Transverse colon (tissue), 4 donors: ENCODE measurements at regions not wholly inside any gene's neighbourhood (a gene's known extent, or its start where the extent isn't known, plus 50 kb on each side); places are given as distances from the start of the nearest gene placed in this dataset.
"Not testable (repeated sequence)": the region's sequence is repeated elsewhere in the genome, so short reads cannot be mapped to it uniquely, and the experiment has no call there.

Experiments used
- CTCF ChIP-seq, 5 experiments: fragments of 200-600 bp in 3 of 5; fragments of 450-650 bp in 2 of 5; sonication (generic) in 3 of 5; IDR thresholded peaks; 1 replicate in 2 of 5; 2 replicates in 3 of 5; pipeline ENCODE4 v1.5.1; 2016 to 2017; ENCODE audit warnings: antibody characterized with exemption in 5 of 5, inconsistent platforms in 3 of 5, mild to moderate bottlenecking in 2 of 5, moderate library complexity in 1 of 5
- EP300 ChIP-seq: sonication (generic); formaldehyde crosslinking; IDR thresholded peaks from one replicate; pipeline ENCODE4 v1.6.1; 2017; ENCODE audit warnings: antibody characterized with exemption, low read depth
- POLR2A ChIP-seq: fragments of 450-650 bp; IDR thresholded peaks from one replicate; pipeline ENCODE4 v1.6.1; 2016; ENCODE audit warnings: antibody characterized with exemption, mild to moderate bottlenecking, moderate library complexity
- POLR2AphosphoS5 ChIP-seq, 3 donors: sonication (generic); formaldehyde crosslinking; IDR thresholded peaks; one replicate each; pipeline ENCODE4 v1.6.1; 2016; ENCODE audit warnings: antibody characterized with exemption in 3 of 3

- TF ChIP-seq CTCF (IDR thresholded peaks at IDR 0.05); POLR2A; EP300; POLR2AphosphoS5 (IDR thresholded peaks at IDR 0.05): not testable (repeated sequence)
These were observed 70.2 kb upstream of the GOLGA6L6 start for GRCh38 chr15:20611667-20612290.
